HEK293 (cell line): ENCODE measurements at regions not wholly inside any gene's neighbourhood (a gene's known extent, or its start where the extent isn't known, plus 50 kb on each side); places are given as distances from the start of the nearest gene placed in this dataset.

Experiments
- ATF2 ChIP-seq: fragments of 450-650 bp; formaldehyde crosslinking; IDR thresholded peaks from 2 replicates; pipeline ENCODE4 v1.5.1; 2016; ENCODE audit warnings: missing biosample characterization, missing genetic modification characterization, low read depth
- PRDM1 ChIP-seq: fragments of 450-650 bp; formaldehyde crosslinking; IDR thresholded peaks from 2 replicates; pipeline ENCODE4; 2016; ENCODE audit warnings: missing biosample characterization, missing genetic modification characterization
- SCRT2 ChIP-seq: fragments of 450-650 bp; formaldehyde crosslinking; IDR thresholded peaks from 2 replicates; pipeline ENCODE4 v1.5.1; 2016; ENCODE audit warnings: missing biosample characterization, missing genetic modification characterization
- ZNF350 ChIP-seq: fragments of 450-650 bp; formaldehyde crosslinking; IDR thresholded peaks from 2 replicates; pipeline ENCODE4 v1.5.0; 2017; ENCODE audit warnings: missing biosample characterization, mild to moderate bottlenecking, missing genetic modification characterization
- ZNF558 ChIP-seq: fragments of 450-650 bp; formaldehyde crosslinking; IDR thresholded peaks from 2 replicates; pipeline ENCODE4 v1.5.1; 2016; ENCODE audit warnings: missing biosample characterization, missing genetic modification characterization
- ZNF639 ChIP-seq: fragments of 450-650 bp; formaldehyde crosslinking; IDR thresholded peaks from 2 replicates; pipeline ENCODE4 v1.5.1; 2016; ENCODE audit warnings: missing biosample characterization, missing genetic modification characterization
- ZNF660 ChIP-seq: fragments of 450-650 bp; IDR thresholded peaks from 2 replicates; pipeline ENCODE4 v1.5.1; 2018; ENCODE audit warnings: missing biosample characterization, mild to moderate bottlenecking, missing genetic modification characterization
- ZSCAN16 ChIP-seq: fragments of 450-650 bp; formaldehyde crosslinking; IDR thresholded peaks from 2 replicates; pipeline ENCODE4 v1.5.1; 2016; ENCODE audit warnings: missing biosample characterization, missing genetic modification characterization
- TF ChIP-seq, protein P1 (sequence below): fragments of 450-650 bp; formaldehyde crosslinking; IDR thresholded peaks from 2 replicates; pipeline ENCODE4 v1.5.1; 2016; ENCODE audit warnings: missing biosample characterization, missing genetic modification characterization
- TF ChIP-seq, protein P2 (sequence below): fragments of 450-650 bp; IDR thresholded peaks from 2 replicates; pipeline ENCODE4 v1.5.1; 2018; ENCODE audit warnings: missing biosample characterization, missing genetic modification characterization

GRCh38 chr10:128868481-128868880 is 598.6 kb upstream of the MGMT start:
- TF ChIP-seq SCRT2 (tag by site-specific recombination) (no peak), ZNF558 (tag by site-specific recombination) (no peak), ZSCAN16 (no peak), PRDM1 (tag by site-specific recombination) (no peak), ZNF660 (tag by site-specific recombination) (no peak), ATF2 (no peak), ZNF350 (no peak), ZNF639 (tag by site-specific recombination) (no peak)
- TF ChIP-seq, protein P1, sequence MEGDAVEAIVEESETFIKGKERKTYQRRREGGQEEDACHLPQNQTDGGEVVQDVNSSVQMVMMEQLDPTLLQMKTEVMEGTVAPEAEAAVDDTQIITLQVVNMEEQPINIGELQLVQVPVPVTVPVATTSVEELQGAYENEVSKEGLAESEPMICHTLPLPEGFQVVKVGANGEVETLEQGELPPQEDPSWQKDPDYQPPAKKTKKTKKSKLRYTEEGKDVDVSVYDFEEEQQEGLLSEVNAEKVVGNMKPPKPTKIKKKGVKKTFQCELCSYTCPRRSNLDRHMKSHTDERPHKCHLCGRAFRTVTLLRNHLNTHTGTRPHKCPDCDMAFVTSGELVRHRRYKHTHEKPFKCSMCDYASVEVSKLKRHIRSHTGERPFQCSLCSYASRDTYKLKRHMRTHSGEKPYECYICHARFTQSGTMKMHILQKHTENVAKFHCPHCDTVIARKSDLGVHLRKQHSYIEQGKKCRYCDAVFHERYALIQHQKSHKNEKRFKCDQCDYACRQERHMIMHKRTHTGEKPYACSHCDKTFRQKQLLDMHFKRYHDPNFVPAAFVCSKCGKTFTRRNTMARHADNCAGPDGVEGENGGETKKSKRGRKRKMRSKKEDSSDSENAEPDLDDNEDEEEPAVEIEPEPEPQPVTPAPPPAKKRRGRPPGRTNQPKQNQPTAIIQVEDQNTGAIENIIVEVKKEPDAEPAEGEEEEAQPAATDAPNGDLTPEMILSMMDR (tag by site-specific recombination): no peak
- TF ChIP-seq, protein P2, sequence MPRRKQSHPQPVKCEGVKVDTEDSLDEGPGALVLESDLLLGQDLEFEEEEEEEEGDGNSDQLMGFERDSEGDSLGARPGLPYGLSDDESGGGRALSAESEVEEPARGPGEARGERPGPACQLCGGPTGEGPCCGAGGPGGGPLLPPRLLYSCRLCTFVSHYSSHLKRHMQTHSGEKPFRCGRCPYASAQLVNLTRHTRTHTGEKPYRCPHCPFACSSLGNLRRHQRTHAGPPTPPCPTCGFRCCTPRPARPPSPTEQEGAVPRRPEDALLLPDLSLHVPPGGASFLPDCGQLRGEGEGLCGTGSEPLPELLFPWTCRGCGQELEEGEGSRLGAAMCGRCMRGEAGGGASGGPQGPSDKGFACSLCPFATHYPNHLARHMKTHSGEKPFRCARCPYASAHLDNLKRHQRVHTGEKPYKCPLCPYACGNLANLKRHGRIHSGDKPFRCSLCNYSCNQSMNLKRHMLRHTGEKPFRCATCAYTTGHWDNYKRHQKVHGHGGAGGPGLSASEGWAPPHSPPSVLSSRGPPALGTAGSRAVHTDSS (tag by site-specific recombination): no peak
